ENCODE measurements at regions not wholly inside any gene's neighbourhood (a gene's known extent, or its start where the extent isn't known, plus 50 kb on each side); places are given as distances from the start of the nearest gene placed in this dataset.

- H3K27me3 ChIP-seq (ENCODE audit: control insufficient read depth in 2 of 2, insufficient read depth in 2 of 2, low read length in 2 of 2) = no peaks in the 10 kb centered on the region
- no peak overlapping the region for H3K4me3 ChIP-seq
- CTCF ChIA-PET (ENCODE audit: low intra/inter-chr PET ratio) = no interaction called here
- FAIRE-seq (no peak), ATAC-seq (no peak), DNase-seq (ENCODE audit: extremely low read depth in 1 of 4, low spot score in 3 of 4) (no peak)
- no peak overlapping the region for H2AFZ ChIP-seq (ENCODE audit: low read depth, low read length)
- H3K79me2 ChIP-seq (ENCODE audit: control insufficient read depth, insufficient read depth, low read length) = no peaks in the 10 kb centered on the region
- no peaks in the 10 kb centered on the region for H3K36me3 ChIP-seq (ENCODE audit: control insufficient read depth, insufficient read depth, low read length)
- BruUV-seq (replicated peaks) = no TSS peak
- in situ Hi-C loops (cut with MboI) (no loop called here), intact Hi-C loops (cut with micrococcal nuclease) (no loop called here)
- TF ChIP-seq PBX2 (CRISPR knock-in tag; IDR thresholded peaks at IDR 0.05; ENCODE audit: low read depth) = no peak
- TF ChIP-seq PBX2 (tag; conservative IDR thresholded peaks at IDR 0.05; ENCODE audit: low read depth) = no peak
- TF ChIP-seq, protein P1, sequence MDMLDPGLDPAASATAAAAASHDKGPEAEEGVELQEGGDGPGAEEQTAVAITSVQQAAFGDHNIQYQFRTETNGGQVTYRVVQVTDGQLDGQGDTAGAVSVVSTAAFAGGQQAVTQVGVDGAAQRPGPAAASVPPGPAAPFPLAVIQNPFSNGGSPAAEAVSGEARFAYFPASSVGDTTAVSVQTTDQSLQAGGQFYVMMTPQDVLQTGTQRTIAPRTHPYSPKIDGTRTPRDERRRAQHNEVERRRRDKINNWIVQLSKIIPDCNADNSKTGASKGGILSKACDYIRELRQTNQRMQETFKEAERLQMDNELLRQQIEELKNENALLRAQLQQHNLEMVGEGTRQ (CRISPR knock-in tag; IDR thresholded peaks at IDR 0.05) = no peak
- TF ChIP-seq SRSF1 (IDR thresholded peaks at IDR 0.05; ENCODE audit: low read depth, low read length) = no peak
- TF ChIP-seq BRCA1 (IDR thresholded peaks at IDR 0.05) = no peak
- no peak for TF ChIP-seq BRCA1 (CRISPR knock-in tag; IDR thresholded peaks at IDR 0.05)
- no peak for TF ChIP-seq CXXC5 (CRISPR knock-in tag; IDR thresholded peaks at IDR 0.05)
- TF ChIP-seq ZNF668 (CRISPR knock-in tag; IDR thresholded peaks at IDR 0.05) = no peak
- TF ChIP-seq ZNF766 (CRISPR knock-in tag; conservative IDR thresholded peaks at IDR 0.05) = no peak
- no peak for TF ChIP-seq ZNF740 (CRISPR knock-in tag; IDR thresholded peaks at IDR 0.05)
- TF ChIP-seq ZNF740 (tag; IDR thresholded peaks at IDR 0.05) = no peak
- TF ChIP-seq, protein P2, sequence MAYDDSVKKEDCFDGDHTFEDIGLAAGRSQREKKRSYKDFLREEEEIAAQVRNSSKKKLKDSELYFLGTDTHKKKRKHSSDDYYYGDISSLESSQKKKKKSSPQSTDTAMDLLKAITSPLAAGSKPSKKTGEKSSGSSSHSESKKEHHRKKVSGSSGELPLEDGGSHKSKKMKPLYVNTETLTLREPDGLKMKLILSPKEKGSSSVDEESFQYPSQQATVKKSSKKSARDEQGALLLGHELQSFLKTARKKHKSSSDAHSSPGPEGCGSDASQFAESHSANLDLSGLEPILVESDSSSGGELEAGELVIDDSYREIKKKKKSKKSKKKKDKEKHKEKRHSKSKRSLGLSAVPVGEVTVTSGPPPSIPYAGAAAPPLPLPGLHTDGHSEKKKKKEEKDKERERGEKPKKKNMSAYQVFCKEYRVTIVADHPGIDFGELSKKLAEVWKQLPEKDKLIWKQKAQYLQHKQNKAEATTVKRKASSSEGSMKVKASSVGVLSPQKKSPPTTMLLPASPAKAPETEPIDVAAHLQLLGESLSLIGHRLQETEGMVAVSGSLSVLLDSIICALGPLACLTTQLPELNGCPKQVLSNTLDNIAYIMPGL (CRISPR knock-in tag; IDR thresholded peaks at IDR 0.05) = no peak
- H4K20me1 ChIP-seq (replicated peaks; ENCODE audit: control insufficient read depth, insufficient read depth, low read length) = no peaks in the 10 kb centered on the region
- WGBS (ENCODE audit: insufficient coverage, low coverage, missing lambda C conversion rate) = 65% methylated on average over 3 of the region's 3 CpGs
- H3K9me1 ChIP-seq (ENCODE audit: control insufficient read depth, insufficient read depth, low read length) = peaks cover 3% of the 10 kb centered on the region
- no peaks in the 10 kb centered on the region for H3K9me3 ChIP-seq (replicated peaks; ENCODE audit: control insufficient read depth, insufficient read depth, low read depth, low read length)
- no peak overlapping the region for H3K27ac ChIP-seq (ENCODE audit: extremely low read depth, low read depth, low read length)
- H3K4me2 ChIP-seq (ENCODE audit: insufficient read depth, low read length) = no peak overlapping the region
- H3K9ac ChIP-seq (ENCODE audit: insufficient read depth in 1 of 2, low read depth in 2 of 2, low read length in 2 of 2) = no peak overlapping the region
- POLR2A ChIA-PET = interaction anchor here (0.7 to 5.1 kb wide), 5 partner anchors 10 to 158 kb away, joined by 3 to 27 read pairs (median 5); no protein-coding TSS in a partner anchor
- H3K4me1 ChIP-seq (replicated peaks in 1 of 2; ENCODE audit: control insufficient read depth in 2 of 2, insufficient read depth in 2 of 2, low read length in 2 of 2) = peaks cover 23 to 34% of the 10 kb centered on the region in 2 experiments
These were observed 95.6 kb upstream of the IRF2BP2 start for GRCh38 chr1:234705615-234706014.

Measured in K562 (cell line).